Stimulated activated CD4-positive, alpha-beta T cell treated with anti-CD3 and anti-CD28 coated beads, Interleukin-12 subunit alpha, Interleukin-12 subunit beta, amount 100 ng/mL, for 24 hours (primary cell): ENCODE measurements at regions not wholly inside any gene's neighbourhood (a gene's known extent, or its start where the extent isn't known, plus 50 kb on each side); places are given as distances from the start of the nearest gene placed in this dataset.

Source experiments
- DNase-seq, 2 experiments: peaks; one replicate each; pipeline ENCODE4 v3.0.0-alpha.2; 2020; ENCODE audit warnings: low read depth in 2 of 2

DNA sequence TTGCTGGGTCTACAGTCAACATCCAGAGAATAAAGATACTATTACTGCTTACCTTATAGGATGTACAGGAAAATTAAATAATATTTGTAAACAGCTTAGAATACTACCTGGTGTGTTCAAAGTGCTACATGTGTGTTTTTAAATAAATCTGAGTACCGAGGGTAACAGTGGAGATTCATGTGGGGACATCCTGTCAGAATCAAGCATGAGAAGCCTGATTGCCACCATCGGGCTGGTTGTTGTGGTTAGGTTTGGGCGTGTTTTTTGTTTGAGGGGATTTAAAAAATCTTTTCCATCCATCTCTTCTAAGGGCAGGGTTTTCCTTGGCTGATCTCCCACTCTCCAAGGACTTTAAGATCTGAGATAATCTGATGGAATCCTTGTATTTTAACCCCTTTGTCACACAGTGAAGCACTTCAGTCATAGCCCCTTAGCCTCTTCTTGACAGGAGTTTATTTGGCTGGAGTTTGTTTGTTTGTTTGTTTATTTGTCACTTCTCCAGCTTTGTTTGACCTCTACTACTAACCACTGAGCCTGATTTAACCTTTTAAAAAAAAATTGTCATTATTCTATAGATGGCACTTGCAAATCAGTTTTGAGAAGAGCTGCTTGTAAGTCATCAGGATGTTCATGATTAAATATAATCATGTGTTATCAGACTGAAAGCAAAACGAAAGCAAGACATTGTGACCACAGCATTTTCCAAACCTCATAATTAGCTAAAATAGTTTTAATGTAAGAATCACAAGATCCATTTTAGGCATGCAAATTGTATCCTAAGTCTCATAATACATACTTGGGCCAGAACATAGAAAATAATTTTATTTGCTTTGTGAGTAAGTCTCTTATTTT is 72.8 kb upstream of the RARB start:
- DNase-seq: no peak

DNA sequence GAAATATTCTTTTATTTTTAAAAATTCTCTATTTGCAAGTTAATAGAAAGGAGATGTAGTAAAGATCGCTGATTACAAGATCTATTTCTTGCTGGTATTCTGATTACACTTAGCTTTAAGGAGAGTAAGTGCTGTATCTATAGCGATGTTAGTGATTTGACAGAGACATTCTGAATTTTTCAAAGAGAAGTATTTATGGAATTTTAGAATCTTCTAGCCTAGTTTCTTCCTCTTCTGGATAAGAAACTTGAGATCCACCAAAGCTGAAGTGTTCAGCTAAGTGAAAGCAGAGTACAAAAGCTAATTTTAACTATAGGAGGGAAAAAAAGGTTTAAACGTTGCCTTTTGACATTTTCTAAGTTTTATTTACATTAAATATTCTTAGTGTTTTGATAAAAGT is 72.1 kb upstream of the RARB start:
- DNase-seq: no peak

- no peak for DNase-seq
Observed at GRCh38 chr3:25362118-25362517, 65.9 kb upstream of the RARB start.

- DNase-seq: no peak
Observed at GRCh38 chr3:25365636-25366035, 62.4 kb upstream of the RARB start.

GRCh38 chr3:25367025-25367424 is 61.0 kb upstream of the RARB start:
- no peak for DNase-seq

GRCh38 chr3:25372167-25372566 is 55.9 kb upstream of the RARB start:
- DNase-seq: no peak

DNA sequence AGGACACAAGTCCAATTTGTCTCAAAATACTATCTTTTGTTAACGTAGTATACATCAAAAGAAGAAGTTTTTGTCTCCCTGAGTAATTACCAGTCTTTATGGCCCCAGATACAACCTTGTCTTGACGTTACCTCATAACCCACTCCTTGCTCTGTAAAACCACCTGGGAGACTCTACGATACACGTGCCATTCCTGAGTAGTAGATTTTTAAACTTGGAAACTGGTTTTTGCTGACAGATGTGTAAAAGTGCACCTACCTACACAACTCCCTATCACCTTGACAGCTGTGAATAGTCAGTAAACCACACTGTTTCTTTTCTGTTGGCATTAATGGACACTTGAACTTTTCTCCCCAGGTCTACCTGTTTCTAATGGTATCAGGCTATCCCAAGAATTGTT is 51.7 kb upstream of the RARB start:
- DNase-seq: no peak

- no peak for DNase-seq
Observed at GRCh38 chr3:25377042-25377441, 51.0 kb upstream of the RARB start.
